Uterus (tissue), 3 donors: ENCODE measurements at regions not wholly inside any gene's neighbourhood (a gene's known extent, or its start where the extent isn't known, plus 50 kb on each side); places are given as distances from the start of the nearest gene placed in this dataset.

Experiments used
- DNase-seq, 2 donors: peaks; one replicate each; pipeline ENCODE4 v3.0.0-alpha.2; 2019 to 2020
- H3K27ac ChIP-seq, 2 donors: fragments of 200-600 bp; sonication (generic); 1 replicate in 1 of 2; 2 replicates in 1 of 2; pipeline ENCODE4 v1.5.1; 2016 to 2018
- H3K27me3 ChIP-seq, 2 donors: fragments of 200-600 bp; sonication (generic); one replicate each; pipeline ENCODE4 v1.5.1; 2018 to 2019; ENCODE audit warnings: control low read depth in 1 of 2
- H3K36me3 ChIP-seq, 2 donors: fragments of 200-600 bp; sonication (generic); one replicate each; pipeline ENCODE4 v1.5.1; 2019; ENCODE audit warnings: control low read depth in 1 of 2
- H3K4me1 ChIP-seq, 2 donors: fragments of 200-600 bp; sonication (generic); one replicate each; pipeline ENCODE4 v1.5.1; 2018 to 2019; ENCODE audit warnings: control low read depth in 1 of 2
- H3K4me3 ChIP-seq, 2 donors: fragments of 200-600 bp; sonication (generic); 1 replicate in 1 of 2; 2 replicates in 1 of 2; pipeline ENCODE4 v1.5.1; 2018 to 2019; ENCODE audit warnings: mild to moderate bottlenecking in 1 of 2
- H3K9me3 ChIP-seq, 2 donors: fragments of 200-600 bp; sonication (generic); one replicate each; pipeline ENCODE4 v1.5.1; 2019; ENCODE audit warnings: control low read depth in 1 of 2
- CTCF ChIP-seq, 4 experiments: fragments of 200-600 bp in 2 of 4; fragments of 450-650 bp in 2 of 4; sonication (generic) in 2 of 4; IDR thresholded peaks; one replicate each; pipeline ENCODE4 v1.5.1; 2016 to 2019; ENCODE audit warnings: antibody characterized with exemption in 4 of 4, mild to moderate bottlenecking in 2 of 4, moderate library complexity in 1 of 4
- POLR2A ChIP-seq, 2 donors: fragments of 450-650 bp; IDR thresholded peaks; one replicate each; pipeline ENCODE4 v1.6.1; 2016; ENCODE audit warnings: antibody characterized with exemption in 2 of 2, mild to moderate bottlenecking in 1 of 2, moderate library complexity in 1 of 2
- intact Hi-C: fragments of 100-400 bp; cut with DNase I; formaldehyde crosslinking; loops from one replicate; pipeline ENCODE4 v1.15.1; 2023; ENCODE audit warnings: low total_unique reads
- donor health status: DM: yes; HTN: yes; CAD: no.

GRCh38 chr5:163595932-163596607, 90.7 kb downstream of the MAT2B start:
- no peaks in the 10 kb centered on the region for H3K4me1 ChIP-seq
- intact Hi-C loops: no loop called here
- no peaks in the 10 kb centered on the region for H3K27me3 ChIP-seq
- TF ChIP-seq POLR2A (IDR thresholded peaks at IDR 0.05) (no peak), CTCF (IDR thresholded peaks at IDR 0.05) (no peak)
- DNase-seq: no peak
- H3K36me3 ChIP-seq: no peaks in the 10 kb centered on the region
- H3K9me3 ChIP-seq: no peaks in the 10 kb centered on the region
- H3K27ac ChIP-seq: no peak overlapping the region
- H3K4me3 ChIP-seq: no peak overlapping the region

- Histone ChIP-seq H3K36me3 (no peaks in the 10 kb centered on the region), H3K9me3 (no peaks in the 10 kb centered on the region), H3K4me1 (no peaks in the 10 kb centered on the region), H3K27me3 (no peaks in the 10 kb centered on the region), H3K4me3 (no peak overlapping the region), H3K27ac (no peak overlapping the region)
- TF ChIP-seq CTCF (IDR thresholded peaks at IDR 0.05) (no peak), POLR2A (IDR thresholded peaks at IDR 0.05) (no peak)
- no peak for DNase-seq
- intact Hi-C loops: no loop called here
These were observed 91.3 kb downstream of the MAT2B start for GRCh38 chr5:163596608-163597315.

GRCh38 chr5:163604013-163604412, 98.6 kb downstream of the MAT2B start:
- no peaks in the 10 kb centered on the region for H3K36me3 ChIP-seq
- no peak overlapping the region for H3K4me3 ChIP-seq
- no peaks in the 10 kb centered on the region for H3K27me3 ChIP-seq
- no peak overlapping the region for H3K27ac ChIP-seq
- intact Hi-C loops: no loop called here
- DNase-seq: no peak
- no peaks in the 10 kb centered on the region for H3K4me1 ChIP-seq
- no peak for TF ChIP-seq CTCF (IDR thresholded peaks at IDR 0.05)
- TF ChIP-seq POLR2A (IDR thresholded peaks at IDR 0.05): no peak
- H3K9me3 ChIP-seq: no peaks in the 10 kb centered on the region

GRCh38 chr5:163607256-163607655, 101.8 kb downstream of the MAT2B start:
- Histone ChIP-seq H3K27me3 (no peaks in the 10 kb centered on the region), H3K4me1 (no peaks in the 10 kb centered on the region), H3K36me3 (no peaks in the 10 kb centered on the region), H3K9me3 (no peaks in the 10 kb centered on the region), H3K4me3 (no peak overlapping the region), H3K27ac (no peak overlapping the region)
- intact Hi-C loops: no loop called here
- TF ChIP-seq POLR2A (IDR thresholded peaks at IDR 0.05) (no peak), CTCF (IDR thresholded peaks at IDR 0.05) (no peak)
- DNase-seq: no peak

- Histone ChIP-seq H3K9me3 (no peaks in the 10 kb centered on the region), H3K4me1 (no peaks in the 10 kb centered on the region), H3K27ac (no peak overlapping the region), H3K4me3 (no peak overlapping the region), H3K36me3 (no peaks in the 10 kb centered on the region), H3K27me3 (no peaks in the 10 kb centered on the region)
- intact Hi-C loops: no loop called here
- no peak for TF ChIP-seq CTCF (IDR thresholded peaks at IDR 0.05)
- no peak for DNase-seq
These were observed 103.2 kb downstream of the MAT2B start for GRCh38 chr5:163608621-163609020.
